CD4-positive, alpha-beta T cell treated with Interleukin-15 for 4 hours (primary cell): ENCODE measurements at regions not wholly inside any gene's neighbourhood (a gene's known extent, or its start where the extent isn't known, plus 50 kb on each side); places are given as distances from the start of the nearest gene placed in this dataset.

ENCODE experiments used
- DNase-seq: peaks from one replicate; pipeline ENCODE4 v3.0.0-alpha.2; 2020; ENCODE audit warnings: low spot score

DNA sequence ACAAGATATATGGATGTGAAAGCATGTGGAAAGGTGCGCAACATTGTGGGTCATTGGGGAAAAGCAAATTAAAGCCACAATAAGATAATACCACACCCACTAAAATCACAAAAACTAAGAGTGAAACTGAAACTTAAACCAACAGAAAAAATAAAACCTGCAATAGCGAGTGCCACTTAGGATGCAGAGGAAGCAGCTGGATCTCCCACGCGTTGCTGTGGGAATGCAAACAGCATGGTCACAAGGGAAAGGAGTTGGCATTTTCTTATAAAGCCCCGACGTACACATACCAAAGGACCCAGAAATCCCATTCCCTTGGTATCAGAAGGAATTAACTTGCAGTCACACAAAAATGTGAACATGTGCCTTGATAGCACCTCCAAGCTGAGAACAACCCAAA lies 712.0 kb downstream of the TBC1D22A start:
- DNase-seq, result no peak

DNA sequence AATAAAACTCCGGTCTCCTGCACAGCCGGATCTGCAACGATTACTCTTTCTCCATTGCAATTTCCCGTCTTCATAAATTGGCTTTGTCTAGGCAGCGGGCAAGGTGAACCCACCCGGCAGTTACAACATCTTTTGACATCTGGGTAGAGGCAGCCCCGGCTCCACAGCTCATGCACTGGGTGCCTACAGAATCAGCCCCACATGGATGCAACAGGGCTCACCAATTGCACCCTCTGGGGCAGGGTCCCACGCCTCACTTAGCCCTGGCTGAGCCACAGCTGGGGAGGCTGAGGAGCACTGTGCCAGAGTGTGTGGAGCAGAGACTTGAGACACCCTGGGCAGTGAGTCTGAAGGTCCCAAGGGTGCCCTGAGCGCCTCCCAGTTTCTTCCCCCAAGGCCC lies 710.2 kb downstream of the TBC1D22A start:
- no peak for DNase-seq

DNA sequence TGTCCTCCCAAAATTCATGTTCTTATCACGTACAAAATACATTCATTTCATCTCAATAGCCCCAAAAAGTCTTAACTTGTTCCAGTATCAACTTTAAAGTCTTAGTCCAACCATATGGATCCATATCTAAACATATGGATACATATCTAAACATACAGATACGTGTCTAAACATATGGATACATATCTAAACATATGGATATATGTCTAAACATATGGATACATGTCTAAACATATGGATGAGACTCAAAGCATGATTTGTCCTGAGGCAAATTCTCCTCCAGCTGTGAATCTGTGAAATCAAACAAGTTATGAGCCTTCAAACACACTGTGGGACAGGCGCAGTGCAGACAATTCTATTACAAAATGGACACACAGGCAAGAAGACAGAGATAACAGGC lies 709.0 kb downstream of the TBC1D22A start:
- no peak for DNase-seq

DNA sequence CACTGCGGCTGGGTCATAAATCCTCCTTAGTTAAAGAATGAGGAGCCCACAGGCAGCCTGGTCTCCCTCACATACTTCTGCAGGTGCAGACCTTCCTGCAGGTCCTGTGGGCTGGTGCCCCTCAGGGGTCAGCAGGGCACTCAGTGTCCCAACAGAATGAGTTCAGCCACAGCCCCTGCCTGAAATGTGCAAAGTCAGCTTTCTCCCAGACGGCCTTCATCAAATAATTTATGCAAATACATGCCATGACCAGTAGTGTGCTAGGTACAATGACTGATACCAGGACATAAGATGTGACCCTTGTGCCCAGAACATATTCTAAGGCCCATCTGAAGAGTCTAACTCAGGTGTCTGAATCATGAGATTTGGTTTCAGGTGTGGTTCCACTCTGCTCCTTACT lies 703.4 kb downstream of the TBC1D22A start:
- no peak for DNase-seq

DNA sequence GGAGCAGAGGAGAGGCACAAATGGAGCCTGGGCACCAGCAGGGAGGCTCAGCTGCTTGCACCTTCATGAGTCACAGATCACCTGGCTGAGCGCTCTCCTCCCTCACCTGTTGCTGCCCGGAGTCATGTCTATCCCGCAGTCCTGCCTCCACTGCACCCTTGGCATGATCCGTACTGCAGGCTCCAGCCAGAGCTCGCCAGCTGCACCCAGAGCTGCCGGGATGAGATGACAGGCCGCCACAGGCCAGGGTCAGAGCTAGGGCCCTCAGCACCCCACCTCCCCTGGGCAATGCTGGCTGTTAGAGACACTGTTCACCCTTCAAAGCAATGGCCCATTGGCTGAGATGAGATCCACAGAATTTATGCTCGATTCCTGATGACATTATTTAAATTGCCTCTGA lies 702.8 kb downstream of the TBC1D22A start:
- DNase-seq, result no peak

DNA sequence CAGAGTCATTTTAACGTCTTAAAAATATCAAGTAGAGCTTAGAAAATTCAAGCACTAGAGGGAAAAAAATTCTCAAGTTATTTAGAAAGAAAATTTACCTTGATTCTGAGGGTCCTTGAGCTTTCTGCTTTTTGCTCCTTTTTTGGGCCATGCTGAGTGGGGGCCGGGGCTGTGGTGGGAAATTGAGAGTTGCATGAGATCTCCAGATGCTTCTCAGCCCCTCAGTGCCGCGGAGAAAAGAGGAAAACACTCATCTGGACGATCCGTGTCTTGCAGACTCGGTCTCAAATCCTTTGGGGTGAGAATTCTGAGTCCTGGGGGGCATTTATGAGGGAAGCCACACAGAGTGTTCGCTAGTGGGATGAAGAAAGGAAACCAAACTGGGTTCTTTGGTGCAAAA lies 700.8 kb downstream of the TBC1D22A start:
- no peak for DNase-seq

DNA sequence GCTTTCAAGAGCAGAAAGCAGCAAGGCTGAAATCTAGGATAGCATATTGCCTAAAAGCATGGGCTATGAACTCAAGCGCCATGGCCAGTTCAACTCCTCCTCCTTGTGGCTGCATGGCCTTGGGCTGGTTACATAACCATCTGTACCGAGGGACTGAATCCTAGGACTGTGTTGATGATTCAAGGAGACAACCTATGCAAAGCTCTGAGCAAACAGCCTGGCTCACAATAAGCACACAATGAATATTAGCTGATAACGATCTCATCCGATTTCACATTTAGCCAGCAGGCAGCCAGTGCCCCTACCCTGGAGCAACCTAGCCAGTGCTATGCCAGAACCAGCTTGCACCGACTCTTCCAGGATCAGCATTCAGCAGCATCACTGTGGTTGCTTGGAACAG lies 698.4 kb downstream of the TBC1D22A start:
- DNase-seq, result no peak

DNA sequence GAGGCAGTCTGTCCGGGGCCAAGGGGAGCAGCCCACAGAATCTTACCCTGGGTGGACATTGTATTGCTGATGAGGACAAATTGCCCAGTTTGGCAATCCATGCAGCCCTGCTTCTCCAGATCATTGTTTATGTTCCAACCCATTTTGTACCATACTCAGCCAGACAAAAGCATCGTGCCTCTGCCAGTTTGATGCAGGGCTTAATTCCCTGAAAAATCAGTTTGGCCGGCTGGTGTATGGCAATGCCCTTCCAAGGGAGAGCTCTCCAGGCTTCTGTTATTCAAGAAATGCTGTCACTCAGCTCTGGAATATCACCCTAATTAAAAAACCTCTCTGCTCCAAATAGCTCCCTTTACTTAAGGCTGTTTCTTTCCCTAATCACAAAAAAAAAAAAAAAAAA lies 697.7 kb downstream of the TBC1D22A start:
- no peak for DNase-seq

DNA sequence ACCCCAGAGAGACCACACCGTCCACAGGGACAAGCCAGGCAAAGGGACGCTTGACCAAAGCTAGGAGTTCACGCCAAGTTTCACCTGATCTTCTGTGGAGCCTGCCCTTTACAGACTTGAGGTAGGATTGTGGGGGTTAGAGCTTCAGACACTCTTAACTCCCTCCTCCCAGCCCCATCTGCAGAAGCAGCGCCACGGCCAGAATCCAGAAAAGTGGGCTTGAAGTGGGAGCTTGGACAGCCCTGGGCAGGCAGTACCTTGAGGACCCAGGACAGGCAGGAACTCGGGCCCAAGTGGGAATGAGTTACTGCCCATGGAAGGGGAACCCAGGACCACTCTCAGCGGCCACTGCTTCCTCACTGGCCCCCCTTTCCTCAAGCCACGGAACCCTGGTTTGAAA lies 695.9 kb downstream of the TBC1D22A start:
- no peak for DNase-seq

DNA sequence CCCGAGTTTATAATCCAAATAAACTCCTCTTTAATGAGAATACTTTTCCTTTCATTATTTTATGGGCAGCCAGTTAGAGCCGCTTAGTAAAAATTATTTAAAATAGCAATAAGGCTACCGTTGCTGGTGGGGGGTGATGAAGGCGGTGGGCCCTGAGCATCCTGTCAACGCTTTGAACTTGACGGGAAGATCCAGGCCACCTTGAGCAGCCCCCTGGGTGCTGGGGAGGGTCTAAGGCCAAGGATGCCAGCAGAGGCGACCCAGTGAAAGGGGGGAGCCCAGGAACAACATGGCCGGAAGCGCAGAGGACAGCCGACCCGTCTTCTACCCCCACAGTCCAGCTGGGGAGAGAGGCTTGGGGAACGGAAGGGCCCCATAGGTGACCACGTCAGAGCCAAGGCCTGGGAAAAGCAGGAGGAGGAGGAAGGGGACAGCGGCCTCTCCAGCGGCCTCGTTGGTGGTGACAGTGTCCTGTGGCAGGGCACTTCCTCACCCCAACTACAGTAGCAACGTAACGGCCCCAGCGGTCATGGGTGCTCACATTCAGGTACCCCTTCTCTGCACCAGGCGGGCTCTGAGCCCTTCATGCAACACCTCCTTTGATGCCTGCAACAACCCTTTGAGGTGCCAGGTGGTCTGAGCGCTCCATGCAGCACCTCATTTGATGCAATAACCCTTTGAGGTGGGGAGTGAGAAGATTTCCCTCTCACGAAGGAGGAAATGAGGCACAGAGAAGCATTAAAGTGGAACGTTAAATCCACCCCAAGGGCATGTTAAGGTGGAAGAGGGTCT lies 695.3 kb downstream of the TBC1D22A start:
- no peak for DNase-seq

DNA sequence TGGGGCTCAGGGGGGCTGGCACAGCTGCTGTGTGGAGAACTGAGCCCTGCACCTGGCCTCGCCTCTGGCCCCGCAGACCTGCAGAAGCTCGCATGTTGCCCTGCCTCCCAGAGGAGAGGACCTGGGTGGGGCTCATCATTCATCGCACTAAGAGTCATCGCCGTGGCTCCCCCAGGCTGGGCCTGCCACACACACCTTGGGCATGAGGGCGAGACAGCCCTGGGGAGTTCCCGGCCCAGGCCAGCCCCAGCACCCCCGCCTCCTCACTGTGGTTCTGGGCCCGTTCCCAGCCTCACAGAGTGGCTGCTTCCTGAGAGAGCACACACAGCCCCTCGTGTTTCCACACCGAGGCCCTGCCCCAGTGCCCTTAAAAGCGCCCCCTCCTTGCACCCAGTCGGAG lies 694.6 kb downstream of the TBC1D22A start:
- no peak for DNase-seq

DNA sequence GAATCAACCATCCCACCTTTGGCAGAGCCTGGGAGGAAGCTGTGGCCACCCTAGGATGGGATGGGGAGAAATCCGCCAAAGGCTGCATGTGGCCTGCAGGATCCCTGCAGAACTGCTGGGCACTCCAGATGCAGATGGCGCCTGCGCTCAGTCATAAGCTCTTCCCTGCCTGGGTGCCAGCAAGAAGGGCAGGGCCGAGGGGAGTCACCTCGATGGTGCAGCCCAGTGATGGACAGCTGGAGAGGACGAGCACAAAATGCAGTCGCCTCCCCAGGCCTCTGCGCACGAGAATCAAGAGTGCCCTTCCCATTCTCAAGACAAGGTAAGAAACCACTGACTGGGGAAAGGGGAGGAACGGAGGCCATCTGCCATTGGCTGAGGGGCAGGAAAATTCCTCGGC lies 693.6 kb downstream of the TBC1D22A start:
- no peak for DNase-seq

DNA sequence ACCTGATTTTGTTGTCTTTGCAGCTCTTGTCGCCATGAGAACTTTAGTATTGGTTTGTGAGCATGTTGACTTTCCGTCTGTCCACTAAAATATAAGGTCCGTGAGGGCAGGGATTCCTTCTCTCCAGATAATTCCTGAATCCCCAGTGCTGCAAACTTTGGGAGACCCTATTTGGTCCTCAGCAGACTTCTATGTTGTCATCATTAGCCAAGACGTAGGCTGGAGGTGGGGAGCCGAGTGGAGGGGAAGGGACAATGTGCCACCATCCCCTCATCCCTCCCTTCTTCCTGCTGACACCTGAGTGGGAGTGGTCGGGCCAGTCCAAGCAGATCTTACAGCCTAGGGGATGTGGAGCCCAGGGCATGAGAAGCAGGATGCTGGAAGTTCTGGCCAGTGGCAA lies 690.6 kb downstream of the TBC1D22A start:
- DNase-seq, result no peak

DNA sequence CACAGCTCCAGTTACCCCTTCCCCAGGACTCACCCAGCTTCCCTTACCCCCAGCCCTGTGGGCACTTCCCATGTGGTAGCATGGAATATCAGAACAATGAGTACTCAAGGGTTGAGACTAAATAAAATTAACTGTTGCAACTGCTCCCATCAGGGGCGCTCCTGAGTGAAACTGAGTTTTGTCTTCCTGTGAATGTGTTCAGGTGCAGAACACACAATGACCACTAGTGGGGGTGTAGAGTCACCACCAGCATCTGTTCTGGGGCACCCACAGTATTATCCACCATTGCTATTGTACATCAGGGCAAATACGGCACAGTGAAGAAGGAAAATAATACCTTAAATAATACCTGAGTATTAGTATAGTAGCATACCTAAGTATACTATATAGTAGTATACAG lies 689.7 kb downstream of the TBC1D22A start:
- DNase-seq, result no peak

DNA sequence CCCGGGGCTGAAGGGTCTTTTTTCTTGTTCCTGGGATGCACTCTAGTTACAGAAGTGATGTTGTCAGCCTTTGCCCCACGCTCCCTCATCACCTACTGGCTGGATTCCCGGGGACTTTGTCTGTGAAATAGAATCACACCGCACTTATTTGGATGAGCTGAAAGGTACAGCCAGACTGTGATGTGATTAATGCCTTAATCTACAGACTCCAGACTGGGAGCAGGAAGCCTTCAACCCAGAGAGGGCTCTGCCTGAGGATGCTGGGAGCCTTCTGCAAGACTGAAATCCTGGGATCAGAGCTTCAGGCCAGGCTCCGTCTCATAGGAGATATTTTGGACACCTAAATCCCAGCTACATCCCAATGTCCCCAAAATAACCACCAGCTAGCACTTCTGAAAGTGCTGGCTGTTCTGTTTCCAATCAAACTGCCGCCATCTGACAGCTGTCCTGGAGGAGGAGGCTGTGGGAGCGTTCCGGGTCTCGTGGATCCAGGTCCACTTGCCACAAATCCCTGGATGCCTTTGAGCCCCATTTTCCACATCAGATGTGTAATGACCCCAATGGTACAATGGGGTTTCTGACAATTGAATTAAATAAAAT lies 688.5 kb downstream of the TBC1D22A start:
- DNase-seq, result no peak

DNA sequence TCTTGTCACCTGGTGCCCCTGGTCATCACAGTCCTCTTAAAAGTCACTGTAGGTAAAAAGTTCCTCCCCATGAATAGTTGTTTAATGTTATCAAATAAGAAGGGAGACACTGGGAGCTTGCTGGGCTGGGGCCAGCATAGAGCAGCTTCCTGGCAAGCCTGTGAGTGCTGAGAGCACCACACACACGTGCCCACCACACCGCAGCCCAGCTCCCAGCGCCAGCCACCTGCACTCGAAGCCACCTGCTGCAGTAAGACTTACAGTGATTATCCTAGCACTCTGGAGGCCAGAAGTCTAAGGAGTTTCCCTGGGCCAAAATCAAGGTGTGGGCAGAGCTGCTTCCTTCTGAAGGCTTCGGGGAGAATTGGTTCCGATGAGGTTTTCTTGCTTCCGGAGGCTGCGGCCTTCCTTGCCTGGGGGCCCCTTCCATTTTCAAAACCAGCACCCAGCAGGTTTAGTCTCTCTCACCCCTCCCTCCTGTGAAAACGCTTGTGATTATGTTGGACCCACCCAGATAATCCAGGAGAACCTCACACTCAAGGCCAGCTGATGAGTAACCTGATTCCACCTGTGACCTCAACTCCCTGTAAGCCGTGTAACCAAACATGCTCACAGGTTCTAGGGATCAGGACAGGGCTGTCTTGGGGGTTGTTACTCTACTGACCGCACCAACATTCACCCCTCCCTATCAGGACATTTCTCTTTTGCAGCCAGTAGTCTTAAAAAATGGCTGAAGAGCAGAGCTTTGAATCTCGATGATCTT lies 687.2 kb downstream of the TBC1D22A start:
- DNase-seq, result no peak

DNA sequence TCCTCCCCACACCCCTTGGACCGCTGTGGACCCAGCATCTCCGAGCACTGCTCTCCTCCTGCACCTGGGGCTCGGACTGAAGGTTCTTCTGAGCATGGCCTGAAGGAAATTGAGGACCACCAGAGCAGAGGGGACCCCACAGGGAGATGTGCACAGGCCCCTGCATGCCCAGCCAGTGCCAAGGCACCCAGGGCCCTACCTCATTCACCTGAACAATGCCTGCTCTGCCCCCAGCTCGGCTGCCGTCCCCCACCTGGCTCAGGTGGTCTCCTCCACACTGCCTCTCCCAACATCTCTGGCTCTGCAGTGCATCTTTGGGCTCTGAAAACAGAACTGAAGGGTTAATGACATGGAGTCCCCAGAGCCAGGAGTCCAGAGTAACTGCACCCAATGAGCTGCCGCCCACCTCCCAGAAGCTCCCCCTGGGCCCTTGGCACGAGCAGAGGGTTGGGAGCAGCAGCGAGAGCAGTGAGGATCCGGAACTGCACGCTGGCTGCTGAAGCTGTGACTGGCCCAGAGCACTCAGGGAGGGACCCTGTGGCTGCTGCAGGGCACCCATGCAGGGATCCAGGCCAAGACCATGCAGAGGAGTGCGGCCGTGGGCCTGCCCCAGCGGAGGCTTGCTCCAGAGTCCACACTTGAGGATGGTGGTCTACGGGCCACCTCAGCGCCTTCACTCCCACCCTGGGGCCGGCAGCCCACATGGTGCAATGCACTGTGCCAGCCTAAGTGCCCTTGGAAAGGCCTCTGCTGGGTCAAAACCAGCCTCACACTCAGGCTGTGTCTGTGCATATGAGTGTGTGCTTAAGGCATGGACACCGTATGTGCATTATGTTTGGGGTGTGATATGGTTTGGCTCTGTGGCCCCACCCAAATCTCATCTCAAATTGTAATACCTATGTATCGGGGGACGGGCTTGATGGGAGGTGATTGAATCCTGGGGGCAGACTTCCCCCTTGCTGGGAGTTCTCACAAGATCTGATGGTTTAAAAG lies 686.1 kb downstream of the TBC1D22A start:
- no peak for DNase-seq

DNA sequence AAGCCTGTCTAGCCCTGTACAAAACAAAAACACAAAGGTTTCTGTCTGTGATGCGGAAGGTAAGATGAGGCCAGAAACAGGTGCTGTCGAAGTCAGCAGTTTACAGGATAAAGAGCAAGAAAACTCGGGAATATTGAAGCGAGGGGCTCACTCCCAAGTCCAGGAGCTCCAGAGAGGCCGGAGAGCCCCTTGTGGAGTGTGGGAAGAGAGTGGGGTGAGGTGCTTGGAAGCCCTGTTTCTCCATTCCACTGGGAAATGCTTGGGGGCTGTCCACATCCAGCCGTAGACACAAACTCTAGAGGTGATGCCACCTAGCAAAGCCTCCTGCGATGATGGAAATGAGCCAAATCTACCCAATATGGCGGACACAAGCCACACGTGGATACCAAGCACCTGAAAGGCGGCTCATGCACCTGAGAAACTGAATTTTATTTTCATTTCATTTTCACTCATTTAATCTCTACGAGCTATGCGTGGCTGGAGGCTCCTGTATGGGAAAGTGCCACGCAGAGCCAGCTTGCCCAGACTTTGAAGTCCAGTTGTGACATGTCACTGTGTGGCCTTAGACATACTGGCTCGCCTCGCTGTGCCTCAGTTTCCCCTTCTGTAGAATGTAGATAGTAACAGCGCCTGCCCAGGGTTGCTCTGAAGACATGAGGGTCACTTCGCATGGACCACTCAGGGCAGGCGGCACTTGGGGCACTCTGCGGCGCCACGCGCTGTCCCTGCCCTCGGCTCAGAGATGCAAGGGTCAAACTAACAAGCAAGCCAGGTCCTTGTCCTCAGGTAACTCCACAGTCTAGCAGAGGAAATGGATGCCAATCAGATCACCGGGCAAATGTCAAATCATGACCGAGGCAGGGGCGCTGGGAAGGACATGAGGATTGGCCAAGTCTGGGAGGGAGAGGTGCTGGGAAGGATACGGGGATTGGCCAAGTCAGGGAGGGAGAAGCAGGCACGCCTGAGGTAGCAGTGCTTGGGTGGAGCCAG lies 684.7 kb downstream of the TBC1D22A start:
- no peak for DNase-seq

DNA sequence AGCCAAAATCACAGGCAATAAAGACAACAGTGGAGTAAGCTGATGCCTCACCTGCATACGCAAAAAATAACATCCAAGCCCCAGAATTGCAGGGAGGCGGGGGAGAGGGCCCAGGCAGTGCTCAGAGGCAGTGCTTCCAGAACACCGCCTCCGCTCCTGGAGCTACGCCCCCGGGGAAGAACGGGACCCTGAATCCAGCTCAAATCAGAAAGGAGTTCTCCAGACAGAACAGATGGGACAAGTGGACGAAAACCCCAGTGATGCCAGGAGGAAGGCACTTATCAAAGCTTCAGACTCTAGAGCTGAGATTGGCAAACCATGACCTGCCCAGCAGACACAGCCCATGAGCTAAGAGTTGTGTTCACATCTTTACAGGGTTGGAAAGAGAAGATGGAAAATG lies 683.9 kb downstream of the TBC1D22A start:
- DNase-seq, result no peak

DNA sequence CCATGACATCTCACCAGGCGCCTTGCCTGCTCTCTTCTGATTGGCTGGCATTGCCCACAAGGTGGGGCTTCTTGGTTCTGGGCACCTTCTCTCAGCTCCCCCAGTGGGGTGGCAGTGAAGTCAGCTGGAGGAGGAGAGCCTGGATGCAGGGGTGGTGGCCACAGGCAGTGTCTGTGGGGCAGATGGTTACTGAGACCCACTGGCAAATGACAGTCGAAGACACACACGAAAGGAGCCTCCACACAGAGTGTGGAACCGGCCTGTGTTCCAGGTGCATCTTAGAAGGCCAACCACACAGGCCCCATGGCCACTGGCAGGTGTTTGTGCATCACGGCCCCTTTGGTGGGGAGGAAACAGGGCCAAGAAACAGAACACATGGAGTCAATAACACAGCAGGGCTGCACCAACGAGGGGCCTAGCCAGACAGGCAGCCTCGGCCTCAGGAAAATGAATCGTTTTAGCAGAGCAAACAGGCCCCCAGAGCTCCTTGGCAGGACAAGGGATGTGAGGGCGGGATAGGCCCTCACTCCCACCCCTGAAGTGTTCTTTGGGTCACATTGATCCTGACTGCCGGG lies 683.4 kb downstream of the TBC1D22A start:
- no peak for DNase-seq
